Renal cortical epithelial cell (primary cell): ENCODE measurements at regions not wholly inside any gene's neighbourhood (a gene's known extent, or its start where the extent isn't known, plus 50 kb on each side); places are given as distances from the start of the nearest gene placed in this dataset.
A peak's percentile ranks its signal among the peaks of the same experiment; 100 is the strongest.
"Not testable (repeated sequence)": the region's sequence is repeated elsewhere in the genome, so short reads cannot be mapped to it uniquely, and the experiment has no call there.

Experiments
- DNase-seq: peaks from one replicate; pipeline ENCODE4 v3.0.0-alpha.2; 2011; ENCODE audit warnings: low read depth

GRCh38 chr1:70671006-70671405, 259.9 kb downstream of the CTH start:
- no peak for DNase-seq

GRCh38 chr1:70672442-70672888, 261.4 kb downstream of the CTH start:
- DNase-seq, result no peak

GRCh38 chr1:70674941-70675685, 264.0 kb downstream of the CTH start:
- peak; percentile 15 for DNase-seq

GRCh38 chr1:70675737-70676156, 264.7 kb downstream of the CTH start:
- DNase-seq, result no peak

DNA sequence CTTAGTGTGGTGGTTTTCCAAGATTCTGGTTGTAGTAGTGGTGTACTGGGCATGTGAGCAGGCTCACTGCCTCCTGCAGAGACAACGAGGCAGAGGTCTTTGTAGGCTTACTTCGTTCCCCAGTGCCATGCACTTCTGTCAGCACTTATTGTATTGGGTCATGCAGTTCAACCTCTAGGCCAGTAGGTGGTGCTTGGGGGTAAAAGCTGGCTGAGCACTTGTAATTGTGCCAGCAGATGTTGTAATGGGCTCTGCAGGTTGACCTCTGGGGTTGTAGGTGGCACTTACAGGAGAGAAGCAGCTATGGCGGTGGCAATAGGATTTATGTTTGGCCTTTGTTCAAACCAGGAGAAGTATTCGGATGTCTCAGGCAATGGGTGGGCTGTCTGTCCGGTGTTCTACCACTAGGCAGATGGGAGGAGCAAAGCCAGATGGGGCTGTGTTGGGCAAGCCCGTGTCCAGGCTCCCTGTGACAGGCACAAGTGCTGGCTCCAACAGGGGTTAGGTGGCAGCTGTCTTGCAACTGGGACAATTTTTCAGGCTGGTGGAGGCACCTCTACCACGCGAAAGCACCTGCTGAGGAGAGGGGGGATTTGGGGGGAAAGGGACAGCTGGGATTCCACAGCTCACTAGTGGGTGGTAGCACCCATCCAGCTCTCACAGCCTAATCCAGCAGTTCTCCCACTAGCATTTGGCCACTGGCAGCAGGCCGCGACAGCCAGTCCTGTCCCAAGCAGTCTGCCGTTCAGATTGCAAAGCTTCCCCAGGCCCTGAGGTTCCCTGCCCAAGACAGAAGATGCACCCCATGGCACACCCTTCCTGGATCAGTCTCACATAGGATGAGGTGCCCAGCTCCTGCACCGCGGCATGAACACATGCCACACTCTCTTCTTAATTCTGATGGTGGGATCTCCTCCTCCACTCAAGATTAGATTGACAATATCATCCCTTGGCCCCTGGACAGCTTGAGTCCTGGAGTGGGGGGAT, 274.5 kb downstream of the CTH start:
- peak; percentile 79 for DNase-seq

DNA sequence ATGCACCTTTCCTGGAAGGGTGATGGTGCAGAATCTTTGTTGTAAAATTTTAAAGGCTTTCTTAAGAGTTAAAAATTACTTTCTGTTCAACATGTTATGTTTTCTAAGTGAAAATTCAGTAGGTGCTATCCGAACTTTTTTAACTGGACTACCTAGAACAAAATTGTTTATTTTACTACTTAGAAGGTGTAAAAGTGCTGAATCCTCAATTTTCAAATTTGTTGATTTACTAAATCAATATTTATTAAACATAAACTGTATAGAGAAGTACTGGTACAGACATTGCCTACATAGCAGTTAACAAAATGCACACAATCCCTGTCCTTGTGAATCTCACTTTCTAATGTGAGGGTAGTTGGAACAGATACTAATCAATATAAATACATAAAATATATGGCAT, 277.5 kb downstream of the CTH start:
- DNase-seq, result no peak

- DNase-seq, result no peak
These were observed 295.4 kb downstream of the CTH start for GRCh38 chr1:70706381-70707037.

DNA sequence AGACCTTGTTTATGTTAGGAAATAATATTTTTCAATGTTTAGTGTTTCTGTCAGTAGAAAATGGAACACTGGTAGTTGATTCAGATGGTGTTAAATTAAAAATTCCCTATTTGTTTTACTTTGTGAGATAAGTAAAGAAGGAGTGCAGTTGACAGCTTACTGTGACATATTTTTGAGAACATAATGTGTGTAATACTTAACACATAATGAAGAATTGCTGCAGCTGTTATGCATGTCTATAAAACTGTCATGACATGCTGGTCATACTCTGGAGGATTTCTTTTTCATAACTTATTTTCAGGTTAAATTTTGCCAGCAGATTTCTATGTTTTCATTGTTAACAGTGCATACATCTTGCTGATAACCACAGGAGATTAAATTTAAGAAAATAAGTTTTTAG, 296.1 kb downstream of the CTH start:
- no peak for DNase-seq

DNA sequence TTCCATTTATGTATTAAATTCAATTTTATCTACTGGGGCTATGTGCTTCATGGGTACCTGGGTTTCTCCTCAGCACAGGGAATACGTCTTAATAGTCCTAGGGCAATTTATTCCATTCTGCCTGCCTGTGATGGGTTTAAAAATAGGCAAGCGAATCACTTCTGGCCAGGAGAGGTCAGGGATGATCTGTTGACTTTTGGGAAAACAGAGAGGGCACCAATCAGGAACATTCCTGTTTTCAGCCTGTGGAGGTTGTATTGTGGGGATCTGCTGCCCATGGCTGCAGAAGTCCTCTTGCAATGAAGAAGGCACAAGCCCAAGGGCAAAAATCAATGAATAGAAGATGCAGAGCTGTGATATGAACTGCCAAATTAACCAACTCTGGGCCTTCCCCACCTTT, 303.1 kb downstream of the CTH start:
- no peak for DNase-seq

DNA sequence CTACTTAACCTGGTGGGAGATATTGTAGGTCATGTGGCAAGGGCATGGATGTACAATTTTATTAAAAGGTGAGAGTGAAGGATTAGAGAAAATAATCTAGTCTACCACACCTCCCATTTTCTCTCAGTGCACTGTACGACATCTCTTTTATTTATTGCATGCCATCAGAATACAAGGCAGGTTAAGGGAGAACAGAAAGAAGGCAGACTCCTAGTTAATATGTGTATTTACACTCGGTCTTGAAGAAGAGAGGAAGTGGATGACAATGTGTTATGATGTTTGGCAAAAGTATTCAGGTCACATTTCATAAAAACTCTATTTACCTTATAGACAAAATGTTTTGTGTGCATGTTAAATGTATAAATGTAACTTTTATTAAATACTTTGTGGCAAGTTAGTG, 306.1 kb downstream of the CTH start:
- DNase-seq, result no peak

DNA sequence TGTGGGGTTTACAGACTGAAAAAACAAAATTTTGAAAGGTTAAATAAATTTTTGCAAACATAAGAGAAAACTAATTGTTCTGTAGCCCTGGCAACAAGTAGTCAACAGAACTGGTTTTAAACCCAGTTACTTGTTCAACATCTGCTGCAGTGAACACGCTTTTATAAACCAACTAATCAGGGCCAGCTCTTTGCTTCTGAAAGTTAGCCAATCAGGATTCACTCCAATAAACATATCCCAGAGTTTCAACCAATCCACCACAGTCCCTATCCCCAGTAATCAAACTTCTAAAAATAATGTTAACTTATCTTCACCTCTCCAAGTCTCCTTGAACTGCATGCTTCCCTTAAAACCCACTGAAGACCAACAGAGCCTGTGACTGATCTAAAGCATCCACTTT, 306.6 kb downstream of the CTH start:
- DNase-seq, result no peak

GRCh38 chr1:70718086-70718630, 307.1 kb downstream of the CTH start:
- no peak for DNase-seq

GRCh38 chr1:70719154-70719553, 308.1 kb downstream of the CTH start:
- DNase-seq, result no peak

- no peak for DNase-seq
These were observed 309.0 kb downstream of the CTH start for GRCh38 chr1:70720109-70720508.

DNA sequence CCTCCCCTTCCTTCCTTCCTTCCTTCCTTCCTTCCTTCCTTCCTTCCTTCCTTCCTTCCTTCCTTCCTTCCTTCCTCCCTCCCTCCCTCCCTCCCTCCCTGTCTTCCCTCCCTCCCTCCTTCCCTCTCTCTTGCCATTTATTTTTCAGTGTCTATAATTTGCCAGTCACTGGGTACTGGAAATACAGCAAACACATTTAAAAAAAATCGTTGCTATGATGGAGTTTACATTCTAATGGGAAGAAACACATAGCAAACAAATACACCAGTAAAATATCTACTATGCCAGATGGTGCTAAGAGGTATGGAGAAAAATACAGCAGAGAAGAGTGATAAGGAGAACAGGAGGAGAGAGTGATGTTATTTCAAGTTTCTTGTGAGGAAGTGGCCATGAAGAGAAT, 309.5 kb downstream of the CTH start:
- no peak for DNase-seq

GRCh38 chr1:70727886-70728489, 316.9 kb downstream of the CTH start:
- no peak for DNase-seq

DNA sequence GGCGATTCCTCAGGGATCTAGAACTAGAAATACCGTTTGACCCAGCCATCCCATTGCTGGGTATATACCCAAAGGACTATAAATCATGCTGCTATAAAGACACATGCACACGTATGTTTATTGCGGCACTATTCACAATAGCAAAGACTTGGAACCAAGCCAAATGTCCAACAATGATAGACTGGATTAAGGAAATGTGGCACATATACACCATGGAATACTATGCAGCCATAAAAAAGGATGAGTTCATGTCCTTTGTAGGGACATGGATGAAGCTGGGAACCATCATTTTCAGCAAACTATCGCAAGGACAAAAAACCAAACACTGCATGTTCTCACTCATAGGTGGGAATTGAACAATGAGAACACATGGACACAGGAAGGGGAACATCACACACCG, 311.1 kb downstream of the PTGER3 start:
- not testable (repeated sequence) for DNase-seq

DNA sequence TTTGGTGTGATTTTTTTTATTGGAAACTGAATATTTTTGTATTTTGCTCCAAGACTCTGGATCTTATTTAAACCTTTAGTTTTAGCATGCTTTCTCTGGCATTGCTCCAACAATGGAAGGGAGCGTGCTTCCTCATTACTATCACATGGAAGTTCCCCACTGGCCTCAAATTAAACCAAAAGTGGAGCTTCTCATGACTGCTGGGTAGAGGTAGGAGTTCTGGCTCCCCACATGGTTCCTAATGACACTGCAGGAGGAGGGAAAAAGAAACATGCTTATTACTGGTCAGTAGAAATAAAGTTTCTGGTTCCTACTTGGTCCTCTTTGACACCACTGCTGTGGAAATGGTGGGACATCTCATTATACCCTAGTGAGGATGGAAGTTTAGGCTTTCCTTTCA, 310.5 kb downstream of the PTGER3 start:
- DNase-seq, result no peak

DNA sequence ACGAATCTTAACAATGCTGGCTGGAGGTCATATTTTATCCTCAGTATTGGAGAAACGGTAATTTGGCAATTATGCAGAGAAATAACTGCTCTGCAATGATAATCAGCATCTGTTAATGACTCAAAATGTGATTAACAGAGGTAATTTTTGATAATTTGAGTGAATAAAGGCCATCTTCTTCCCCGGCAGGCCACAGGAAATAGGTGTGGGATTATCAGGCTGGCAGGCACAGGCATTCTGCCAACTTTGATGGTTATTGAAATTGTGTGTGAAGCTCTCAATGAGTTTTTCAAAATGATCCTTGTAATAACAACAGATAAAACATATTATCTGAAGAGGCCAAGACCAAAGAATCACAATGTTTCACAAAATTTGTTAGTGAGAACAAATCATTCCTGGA, 309.0 kb downstream of the PTGER3 start:
- no peak for DNase-seq

DNA sequence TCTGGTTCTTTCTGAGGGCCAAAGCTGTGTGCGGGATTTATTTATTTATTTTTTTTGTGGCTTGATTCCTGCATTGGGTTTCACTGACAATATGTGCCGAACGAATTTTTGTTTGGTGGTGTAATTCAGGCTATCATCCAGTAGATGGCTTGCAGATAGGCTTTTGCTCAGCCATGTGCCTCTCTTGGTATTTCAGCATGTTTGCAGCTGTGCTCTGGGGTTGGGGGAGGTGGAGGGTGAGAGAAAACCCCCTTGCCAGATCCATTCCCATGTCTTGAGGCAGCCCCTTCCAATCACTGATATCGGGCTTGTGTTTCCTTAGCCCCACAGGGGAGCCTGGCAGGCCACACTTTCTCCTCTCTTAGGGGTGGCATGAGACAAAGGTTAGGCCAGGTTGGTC, 302.4 kb downstream of the PTGER3 start:
- peak; percentile 6 for DNase-seq

- DNase-seq, result not testable (repeated sequence)
These were observed 301.6 kb downstream of the PTGER3 start for GRCh38 chr1:70746062-70746461.

- DNase-seq, result not testable (repeated sequence)
These were observed 300.5 kb downstream of the PTGER3 start for GRCh38 chr1:70747123-70747522.
